Bronchial epithelial cell (primary cell): ENCODE measurements at regions not wholly inside any gene's neighbourhood (a gene's known extent, or its start where the extent isn't known, plus 50 kb on each side); places are given as distances from the start of the nearest gene placed in this dataset.

Experiments
- DNase-seq: peaks from one replicate; pipeline ENCODE4 v3.0.0-alpha.2; 2010; ENCODE audit warnings: low read depth
- FAIRE-seq: peaks from 2 replicates; lab custom pipeline; 2011; peaks lifted over from hg19 to GRCh38; lab: Jason Lieb, UNC
- H3K27me3 ChIP-seq: 2 replicates; pipeline ENCODE4 v1.5.1; 2011; ENCODE audit warnings: low read length; ENCODE audit not compliant: control insufficient read depth, insufficient read depth
- H3K36me3 ChIP-seq: 2 replicates; pipeline ENCODE4 v1.5.1; 2011; ENCODE audit warnings: low read length; ENCODE audit not compliant: control insufficient read depth, insufficient read depth
- H3K4me3 ChIP-seq: 2 replicates; pipeline ENCODE4 v1.5.1; 2011; ENCODE audit warnings: mild to moderate bottlenecking, low read depth, low read length, control low read depth
- TF ChIP-seq, protein P1 (sequence below): IDR thresholded peaks from 2 replicates; pipeline ENCODE4 v1.5.1; 2011; ENCODE audit warnings: mild to moderate bottlenecking, moderate library complexity, low read length, control low read depth, inconsistent platforms; ENCODE audit not compliant: insufficient read depth, severe bottlenecking

DNA sequence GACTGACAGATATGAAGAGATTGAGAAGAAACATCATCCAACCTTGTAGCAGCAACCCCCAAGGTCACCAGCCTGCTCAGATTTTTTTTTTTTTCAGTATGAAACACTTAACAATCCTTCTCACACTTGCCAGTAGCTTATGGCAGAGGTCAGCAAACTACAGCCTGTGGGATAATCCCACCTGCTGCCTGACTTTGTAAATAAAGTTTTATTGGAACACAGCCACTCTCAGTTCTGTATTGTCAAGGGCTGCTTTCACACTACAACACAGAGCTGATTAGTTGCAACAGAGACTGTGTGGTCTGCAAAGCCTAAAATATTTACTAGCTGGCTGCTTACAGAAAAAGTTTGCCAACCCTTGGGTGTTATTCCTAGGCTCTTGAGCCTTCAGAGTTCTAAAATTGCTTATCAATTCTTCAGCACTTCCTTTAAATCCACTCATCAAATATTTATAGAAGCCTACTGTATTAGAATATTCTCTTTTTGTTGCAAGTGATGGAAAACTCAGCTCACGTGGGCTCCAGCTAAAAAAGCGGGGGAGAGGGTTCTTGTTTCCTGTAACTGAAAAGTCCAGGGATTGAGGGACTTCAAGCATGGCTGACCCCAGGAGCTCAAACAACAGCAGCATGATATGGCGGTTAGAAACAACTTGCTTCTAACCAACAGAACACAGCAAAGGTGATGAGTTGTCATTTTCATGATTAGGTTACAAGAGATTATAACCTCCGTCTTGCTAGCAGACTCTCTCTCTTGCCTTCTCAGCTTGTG lies 246.1 kb downstream of the SHQ1 start:
- no peak for DNase-seq
- no peak for FAIRE-seq
- Histone ChIP-seq H3K36me3 (no peaks in the 10 kb centered on the region), H3K4me3 (no peak overlapping the region), H3K27me3 (peaks cover 3% of the 10 kb centered on the region)
- TF ChIP-seq, protein P1, sequence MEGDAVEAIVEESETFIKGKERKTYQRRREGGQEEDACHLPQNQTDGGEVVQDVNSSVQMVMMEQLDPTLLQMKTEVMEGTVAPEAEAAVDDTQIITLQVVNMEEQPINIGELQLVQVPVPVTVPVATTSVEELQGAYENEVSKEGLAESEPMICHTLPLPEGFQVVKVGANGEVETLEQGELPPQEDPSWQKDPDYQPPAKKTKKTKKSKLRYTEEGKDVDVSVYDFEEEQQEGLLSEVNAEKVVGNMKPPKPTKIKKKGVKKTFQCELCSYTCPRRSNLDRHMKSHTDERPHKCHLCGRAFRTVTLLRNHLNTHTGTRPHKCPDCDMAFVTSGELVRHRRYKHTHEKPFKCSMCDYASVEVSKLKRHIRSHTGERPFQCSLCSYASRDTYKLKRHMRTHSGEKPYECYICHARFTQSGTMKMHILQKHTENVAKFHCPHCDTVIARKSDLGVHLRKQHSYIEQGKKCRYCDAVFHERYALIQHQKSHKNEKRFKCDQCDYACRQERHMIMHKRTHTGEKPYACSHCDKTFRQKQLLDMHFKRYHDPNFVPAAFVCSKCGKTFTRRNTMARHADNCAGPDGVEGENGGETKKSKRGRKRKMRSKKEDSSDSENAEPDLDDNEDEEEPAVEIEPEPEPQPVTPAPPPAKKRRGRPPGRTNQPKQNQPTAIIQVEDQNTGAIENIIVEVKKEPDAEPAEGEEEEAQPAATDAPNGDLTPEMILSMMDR = no peak

DNA sequence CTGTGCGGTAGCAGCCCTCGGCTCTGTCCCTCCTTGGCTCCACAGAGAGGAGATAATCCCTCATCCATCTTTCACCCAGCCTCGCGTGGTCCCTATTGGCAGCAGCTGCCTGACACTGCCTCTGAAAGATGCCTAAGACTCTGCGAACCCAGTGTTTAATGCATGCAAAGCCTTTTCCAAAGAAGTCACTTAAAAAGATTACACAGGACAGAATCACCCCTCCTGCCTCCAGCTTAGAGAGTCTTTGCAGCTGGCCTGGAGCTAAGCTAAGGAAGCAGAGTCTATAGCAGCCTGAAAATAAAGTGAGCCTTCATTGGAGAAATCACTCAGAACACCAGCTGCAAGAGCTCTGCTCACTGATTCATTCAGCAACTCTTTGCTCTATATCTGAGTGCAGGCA lies 247.2 kb downstream of the SHQ1 start:
- Histone ChIP-seq H3K36me3 (no peaks in the 10 kb centered on the region), H3K4me3 (no peak overlapping the region), H3K27me3 (peaks cover 3% of the 10 kb centered on the region)
- no peak for FAIRE-seq
- TF ChIP-seq, protein P1 = no peak
- DNase-seq = no peak

DNA sequence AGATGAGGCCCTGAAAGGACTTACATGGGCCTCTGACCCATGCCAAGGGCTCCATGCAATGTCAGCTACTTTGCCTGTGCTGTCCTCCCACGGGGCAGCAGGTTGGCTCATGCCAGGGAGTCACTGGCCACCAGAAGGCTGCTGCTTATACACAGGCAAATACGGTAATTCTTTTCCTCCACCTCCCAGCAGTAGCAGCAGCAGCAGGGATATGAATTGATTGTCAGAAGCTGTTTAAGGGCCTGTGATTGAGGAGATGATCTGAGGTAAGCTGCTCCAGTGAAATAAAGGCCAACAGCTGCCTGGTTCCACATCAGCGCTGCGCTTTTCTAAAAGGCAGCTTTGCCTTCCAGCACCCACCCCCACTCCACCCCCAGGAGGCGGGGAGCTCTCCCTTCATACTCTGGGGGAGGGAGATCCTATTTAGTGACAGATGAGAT lies 250.5 kb downstream of the SHQ1 start:
- H3K27me3 ChIP-seq = peaks cover 2% of the 10 kb centered on the region
- DNase-seq (peak; percentile 22), FAIRE-seq (peak; percentile 88)
- no peaks in the 10 kb centered on the region for H3K36me3 ChIP-seq
- no peak overlapping the region for H3K4me3 ChIP-seq
- TF ChIP-seq, protein P1 = no peak

DNA sequence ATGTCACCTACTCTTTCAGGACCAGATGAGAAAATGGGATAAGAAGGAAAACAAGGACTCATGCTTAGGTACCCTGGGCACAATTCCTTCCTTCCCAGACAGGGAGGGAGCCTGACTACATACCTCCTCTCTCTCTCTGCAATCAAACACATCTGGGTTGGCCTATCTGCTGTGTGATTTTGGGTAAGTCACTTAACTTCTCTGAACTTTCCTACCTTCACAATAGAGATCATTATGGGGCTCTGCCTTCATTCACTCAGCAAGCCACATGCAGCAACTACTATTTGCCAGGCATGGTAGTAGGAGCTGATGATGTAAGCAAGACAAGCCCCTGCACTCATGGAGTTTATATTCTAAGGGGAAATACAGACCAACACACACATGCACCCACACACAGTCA lies 251.2 kb downstream of the SHQ1 start:
- FAIRE-seq = no peak
- TF ChIP-seq, protein P1 = no peak
- DNase-seq = no peak
- Histone ChIP-seq H3K27me3 (peaks cover 2% of the 10 kb centered on the region), H3K4me3 (no peak overlapping the region), H3K36me3 (no peaks in the 10 kb centered on the region)

DNA sequence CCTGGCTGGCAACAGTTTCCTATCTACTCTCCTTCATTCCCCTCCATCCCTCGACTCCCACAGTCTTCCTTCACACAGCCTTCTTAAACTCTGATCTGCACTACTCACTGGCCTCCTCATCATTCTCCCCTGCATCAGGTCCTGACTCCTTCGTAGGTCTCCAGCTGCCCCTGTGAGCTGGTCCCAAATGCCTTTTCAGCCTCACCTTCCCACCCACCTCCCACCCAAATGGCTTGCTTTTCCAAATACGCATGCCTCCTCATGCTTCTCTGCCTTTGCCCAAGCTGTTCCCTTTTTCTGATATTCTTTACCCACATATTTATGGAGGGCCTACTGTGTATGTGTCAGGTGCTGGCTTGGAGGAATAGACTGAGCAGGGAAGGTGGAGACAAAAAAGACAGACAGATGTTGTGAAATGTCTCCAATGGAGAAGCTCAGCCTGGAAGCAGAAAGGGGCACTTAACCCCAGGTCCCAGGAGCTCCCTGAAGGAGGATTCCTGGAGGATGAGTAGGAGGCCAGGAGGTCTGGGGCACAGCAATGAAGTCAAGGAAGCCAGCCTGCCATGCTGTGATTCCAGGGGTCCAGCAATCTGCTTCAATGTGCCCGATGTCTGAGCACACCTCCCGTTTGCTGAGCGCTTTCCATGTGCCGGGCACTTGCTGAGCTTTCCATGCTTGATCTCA lies 252.2 kb downstream of the SHQ1 start:
- DNase-seq (peak; percentile 10), FAIRE-seq (no peak)
- Histone ChIP-seq H3K36me3 (no peaks in the 10 kb centered on the region), H3K4me3 (no peak overlapping the region), H3K27me3 (peaks cover 2% of the 10 kb centered on the region)
- TF ChIP-seq, protein P1 = no peak
